Naive thymus-derived CD8-positive, alpha-beta T cell (primary cell): ENCODE measurements at regions not wholly inside any gene's neighbourhood (a gene's known extent, or its start where the extent isn't known, plus 50 kb on each side); places are given as distances from the start of the nearest gene placed in this dataset.
A peak's percentile ranks its signal among the peaks of the same experiment; 100 is the strongest.

Experiments used
- ATAC-seq, 2 donors: fragments of 150-1000 bp; cut with Tn5 transposase in 1 of 2; sonication (Bioruptor Pico), chemical (Tn5 transposase) in 1 of 2; 1 replicate in 1 of 2; 2 replicates in 1 of 2; pipeline ENCODE4 v1.10.0; 2021; ENCODE audit warnings: mild to moderate bottlenecking in 2 of 2, moderate library complexity in 2 of 2
- POLR2A ChIA-PET: fragments of 350-600 bp; sonication (Branson Sonifier 250); formaldehyde crosslinking; loops from one replicate; lab custom pipeline; 2021; ENCODE audit warnings: antibody characterized with exemption; lab: Charles Lee
- DNase-seq, 10 donors: peaks; one replicate each; pipeline versions ENCODE4 v3.0.0 to v3.0.0-alpha.2; 2020 to 2022
- H3K27ac Mint-ChIP-seq, 10 donors: one replicate each; pipeline ENCODE4 v1.8.0; 2020 to 2022; ENCODE audit warnings: mild to moderate bottlenecking in 10 of 10, mixed read lengths in 10 of 10, moderate library complexity in 4 of 10, inconsistent platforms in 1 of 10
- H3K27me3 Mint-ChIP-seq, 5 donors: one replicate each; pipeline ENCODE4 v1.8.0; 2021 to 2022; ENCODE audit warnings: mixed read lengths in 5 of 5
- H3K36me3 Mint-ChIP-seq, 3 donors: one replicate each; pipeline ENCODE4 v1.8.0; 2020 to 2022; ENCODE audit warnings: mixed read lengths in 3 of 3, mild to moderate bottlenecking in 2 of 3, inconsistent platforms in 1 of 3
- H3K4me1 Mint-ChIP-seq, 4 donors: one replicate each; pipeline ENCODE4 v1.8.0; 2021 to 2022; ENCODE audit warnings: mixed read lengths in 4 of 4
- H3K4me3 Mint-ChIP-seq, 10 donors: one replicate each; pipeline ENCODE4 v1.8.0; 2020 to 2022; ENCODE audit warnings: mild to moderate bottlenecking in 10 of 10, mixed read lengths in 10 of 10, moderate library complexity in 6 of 10, inconsistent platforms in 1 of 10
- H3K9me3 Mint-ChIP-seq, 9 donors: one replicate each; pipeline ENCODE4 v1.8.0; 2020 to 2022; ENCODE audit warnings: mixed read lengths in 9 of 9, mild to moderate bottlenecking in 3 of 9, inconsistent platforms in 1 of 9, moderate library complexity in 1 of 9

GRCh38 chr18:41530970-41531369, 424.1 kb upstream of the PIK3C3 start:
- H3K27ac Mint-ChIP-seq, result no peak overlapping the region
- H3K4me1 Mint-ChIP-seq, result no peaks in the 10 kb centered on the region
- no peaks in the 10 kb centered on the region for H3K36me3 Mint-ChIP-seq
- no peaks in the 10 kb centered on the region for H3K27me3 Mint-ChIP-seq
- no peak for ATAC-seq
- H3K4me3 Mint-ChIP-seq, result no peak overlapping the region
- peaks cover 0 to 15% (median 4%) of the 10 kb centered on the region in 9 donors for H3K9me3 Mint-ChIP-seq
- no peak for DNase-seq
- POLR2A ChIA-PET, result no interaction called here

GRCh38 chr18:41529093-41529492, 425.9 kb upstream of the PIK3C3 start:
- ATAC-seq, result no peak
- Mint-ChIP-seq H3K4me1 (no peaks in the 10 kb centered on the region), H3K9me3 (peaks cover 0 to 11% (median 0%) of the 10 kb centered on the region in 9 donors), H3K4me3 (no peak overlapping the region), H3K27ac (no peak overlapping the region), H3K27me3 (no peaks in the 10 kb centered on the region), H3K36me3 (no peaks in the 10 kb centered on the region)
- POLR2A ChIA-PET, result no interaction called here
- no peak for DNase-seq

- POLR2A ChIA-PET, result no interaction called here
- no peak for DNase-seq
- Mint-ChIP-seq H3K9me3 (peaks cover 0 to 11% (median 0%) of the 10 kb centered on the region in 9 donors), H3K36me3 (no peaks in the 10 kb centered on the region), H3K27me3 (no peaks in the 10 kb centered on the region), H3K4me3 (no peak overlapping the region), H3K27ac (no peak overlapping the region), H3K4me1 (no peaks in the 10 kb centered on the region)
- ATAC-seq, result no peak
Measured at GRCh38 chr18:41526054-41526453, 429.0 kb upstream of the PIK3C3 start.

- H3K27me3 Mint-ChIP-seq, result no peaks in the 10 kb centered on the region
Measured at GRCh38 chr18:41524674-41525470, 430.2 kb upstream of the PIK3C3 start.

GRCh38 chr18:41517142-41517541, 437.9 kb upstream of the PIK3C3 start:
- H3K27ac Mint-ChIP-seq, result no peak overlapping the region
- no peak overlapping the region for H3K4me3 Mint-ChIP-seq
- H3K9me3 Mint-ChIP-seq, result peaks cover 0 to 7% (median 0%) of the 10 kb centered on the region in 9 donors
- DNase-seq (no peak), ATAC-seq (no peak)
- POLR2A ChIA-PET, result no interaction called here
- H3K36me3 Mint-ChIP-seq, result no peaks in the 10 kb centered on the region
- H3K27me3 Mint-ChIP-seq, result no peaks in the 10 kb centered on the region
- no peaks in the 10 kb centered on the region for H3K4me1 Mint-ChIP-seq

More at GRCh38 chr18:41524674-41525470, 430.2 kb upstream of the PIK3C3 start:
- H3K9me3 Mint-ChIP-seq, result peaks cover 0 to 11% (median 0%) of the 10 kb centered on the region in 9 donors
- H3K4me3 Mint-ChIP-seq, result no peak overlapping the region
- ATAC-seq, result no peak
- H3K27ac Mint-ChIP-seq, result peak overlapping the region in 1 of 10 donors; percentile 34
- DNase-seq, result no peak
- no peaks in the 10 kb centered on the region for H3K4me1 Mint-ChIP-seq
- H3K36me3 Mint-ChIP-seq, result no peaks in the 10 kb centered on the region
- POLR2A ChIA-PET, result no interaction called here

- Mint-ChIP-seq H3K9me3 (peaks cover 0 to 4% (median 0%) of the 10 kb centered on the region in 9 donors), H3K27ac (no peak overlapping the region), H3K36me3 (no peaks in the 10 kb centered on the region), H3K4me1 (no peaks in the 10 kb centered on the region), H3K4me3 (no peak overlapping the region), H3K27me3 (no peaks in the 10 kb centered on the region)
- POLR2A ChIA-PET, result no interaction called here
- no peak for DNase-seq
- ATAC-seq, result no peak
Measured at GRCh38 chr18:41513438-41513837, 441.6 kb upstream of the PIK3C3 start.

- POLR2A ChIA-PET, result no interaction called here
- no peak for ATAC-seq
- no peaks in the 10 kb centered on the region for H3K36me3 Mint-ChIP-seq
- DNase-seq, result no peak
- H3K4me1 Mint-ChIP-seq, result no peaks in the 10 kb centered on the region
- no peaks in the 10 kb centered on the region for H3K27me3 Mint-ChIP-seq
- no peak overlapping the region for H3K4me3 Mint-ChIP-seq
- peaks cover 0 to 18% (median 1%) of the 10 kb centered on the region in 9 donors for H3K9me3 Mint-ChIP-seq
- H3K27ac Mint-ChIP-seq, result no peak overlapping the region
Measured at GRCh38 chr18:41504316-41504715, 450.7 kb upstream of the PIK3C3 start.

- no peaks in the 10 kb centered on the region for H3K36me3 Mint-ChIP-seq
- ATAC-seq (no peak), DNase-seq (no peak)
- POLR2A ChIA-PET, result no interaction called here
- no peak overlapping the region for H3K27ac Mint-ChIP-seq
- H3K27me3 Mint-ChIP-seq, result no peaks in the 10 kb centered on the region
- no peaks in the 10 kb centered on the region for H3K4me1 Mint-ChIP-seq
- H3K9me3 Mint-ChIP-seq, result peaks cover 0 to 18% (median 1%) of the 10 kb centered on the region in 9 donors
- H3K4me3 Mint-ChIP-seq, result no peak overlapping the region
Measured at GRCh38 chr18:41501848-41502247, 453.2 kb upstream of the PIK3C3 start.

GRCh38 chr18:41499345-41499744, 455.7 kb upstream of the PIK3C3 start:
- Mint-ChIP-seq H3K27me3 (no peaks in the 10 kb centered on the region), H3K36me3 (no peaks in the 10 kb centered on the region), H3K4me3 (no peak overlapping the region), H3K9me3 (peaks cover 0 to 17% (median 2%) of the 10 kb centered on the region in 9 donors), H3K4me1 (no peaks in the 10 kb centered on the region), H3K27ac (no peak overlapping the region)
- DNase-seq, result no peak
- no peak for ATAC-seq
- POLR2A ChIA-PET, result no interaction called here

GRCh38 chr18:41490861-41491260, 464.2 kb upstream of the PIK3C3 start:
- Mint-ChIP-seq H3K27me3 (no peaks in the 10 kb centered on the region), H3K4me1 (no peaks in the 10 kb centered on the region), H3K27ac (no peak overlapping the region), H3K9me3 (peaks cover 0 to 18% (median 4%) of the 10 kb centered on the region in 9 donors), H3K4me3 (no peak overlapping the region), H3K36me3 (no peaks in the 10 kb centered on the region)
- POLR2A ChIA-PET, result no interaction called here
- DNase-seq, result no peak
- ATAC-seq, result no peak

GRCh38 chr18:41486575-41486974, 468.5 kb upstream of the PIK3C3 start:
- Mint-ChIP-seq H3K27me3 (no peaks in the 10 kb centered on the region), H3K36me3 (no peaks in the 10 kb centered on the region), H3K4me1 (no peaks in the 10 kb centered on the region), H3K9me3 (peaks cover 0 to 13% (median 2%) of the 10 kb centered on the region in 9 donors), H3K27ac (no peak overlapping the region), H3K4me3 (no peak overlapping the region)
- POLR2A ChIA-PET, result no interaction called here
- DNase-seq (no peak), ATAC-seq (no peak)

GRCh38 chr18:41484069-41484468, 471.0 kb upstream of the PIK3C3 start:
- DNase-seq (no peak), ATAC-seq (no peak)
- Mint-ChIP-seq H3K27me3 (no peaks in the 10 kb centered on the region), H3K36me3 (no peaks in the 10 kb centered on the region), H3K4me1 (no peaks in the 10 kb centered on the region), H3K27ac (no peak overlapping the region), H3K9me3 (peaks cover 0 to 11% (median 2%) of the 10 kb centered on the region in 9 donors), H3K4me3 (no peak overlapping the region)
- POLR2A ChIA-PET, result interaction anchor here (0.5 kb wide), 1 partner anchor 100 kb away, joined by 5 read pairs; no protein-coding TSS in a partner anchor

GRCh38 chr18:41482501-41482900, 472.5 kb upstream of the PIK3C3 start:
- Mint-ChIP-seq H3K4me1 (no peaks in the 10 kb centered on the region), H3K36me3 (no peaks in the 10 kb centered on the region), H3K9me3 (peaks cover 0 to 22% (median 5%) of the 10 kb centered on the region in 9 donors), H3K4me3 (no peak overlapping the region), H3K27me3 (no peaks in the 10 kb centered on the region), H3K27ac (no peak overlapping the region)
- POLR2A ChIA-PET, result no interaction called here
- ATAC-seq (no peak), DNase-seq (no peak)
